HCT116 (cell line): ENCODE measurements at regions not wholly inside any gene's neighbourhood (a gene's known extent, or its start where the extent isn't known, plus 50 kb on each side); places are given as distances from the start of the nearest gene placed in this dataset.

Experiments used
- ATAC-seq: fragments of 200-7000 bp; cut with Tn5 transposase; 2 replicates; pipeline ENCODE4 v1.9.1; 2020; ENCODE audit warnings: mild to moderate bottlenecking, moderate library complexity
- BruUV-seq: library from RNA; stranded (reverse); fragments of 400-500 nt; replicated peaks from 2 replicates; lab custom pipeline; 2021; lab: Mats Ljungman, UMichigan
- CTCF ChIA-PET: fragments of 300-600 bp; sonication (Branson Sonifier 250); formaldehyde crosslinking; loops from one replicate; lab custom pipeline; 2021; ENCODE audit warnings: antibody characterized with exemption; lab: Charles Lee
- POLR2A ChIA-PET: fragments of 300-600, 350-600 bp; sonication (Branson Sonifier 250); formaldehyde crosslinking; loops from one replicate; lab custom pipeline; 2021; ENCODE audit warnings: antibody characterized with exemption; lab: Charles Lee
- RAD21 ChIA-PET, 2 experiments: fragments of 300-600 bp; sonication (Branson Sonifier 250); formaldehyde crosslinking; loops; one replicate each; lab custom pipeline; 2023; ENCODE audit warnings: low total read pairs in 2 of 2; ENCODE audit not compliant: uncharacterized antibody in 2 of 2, unreplicated experiment in 2 of 2, low non-redundant PET in 1 of 2; lab: Charles Lee
- DNase-seq: peaks from one replicate; pipeline ENCODE4 v3.0.0-alpha.2; 2010; ENCODE audit warnings: low read depth, low spot score
- H2AFZ ChIP-seq: fragments of 200-600 bp; shearing (Covaris generic), sonication (generic); 2 replicates; pipeline ENCODE4 v1.6.1; 2017; ENCODE audit warnings: low read depth, mixed run types, mixed read lengths, antibody characterized with exemption, low read length; ENCODE audit not compliant: poor library complexity, severe bottlenecking
- H3K27ac ChIP-seq: 2 replicates; pipeline ENCODE4 v1.5.1; 2012; ENCODE audit warnings: low read depth, low read length
- H3K27me3 ChIP-seq: fragments of 200-600 bp; sonication (generic); 2 replicates; pipeline ENCODE4 v1.6.1; 2016; ENCODE audit warnings: mixed run types, low read length, mixed read lengths; ENCODE audit not compliant: insufficient read depth
- H3K36me3 ChIP-seq, 2 experiments: fragments of 200-500 bp in 1 of 2; fragments of 200-600 bp in 1 of 2; sonication (Bioruptor generic) in 1 of 2; sonication (generic) in 1 of 2; 2 replicates each; pipeline versions ENCODE4 v1.5.1 to v1.6.1; 2014 to 2016; ENCODE audit warnings: low read length in 2 of 2, inconsistent platforms in 1 of 2, mixed read lengths in 1 of 2, mixed run types in 1 of 2; ENCODE audit not compliant: insufficient read depth in 2 of 2, control insufficient read depth in 1 of 2
- H3K4me1 ChIP-seq, 2 experiments: fragments of 200-600 bp in 1 of 2; sonication (generic) in 1 of 2; 2 replicates each; pipeline versions ENCODE4 v1.5.1 to v1.6.1; 2012 to 2017; ENCODE audit warnings: low read length in 2 of 2, inconsistent platforms in 1 of 2, mild to moderate bottlenecking in 1 of 2, mixed read lengths in 1 of 2, mixed run types in 1 of 2, moderate library complexity in 1 of 2; ENCODE audit not compliant: insufficient read depth in 2 of 2, control insufficient read depth in 1 of 2
- H3K4me2 ChIP-seq: fragments of 200-600 bp; sonication (generic); 2 replicates; pipeline ENCODE4 v1.6.1; 2017; ENCODE audit warnings: mixed run types, low read length, mixed read lengths
- H3K4me3 ChIP-seq, 2 experiments: fragments of 200-600 bp in 1 of 2; sonication (generic) in 1 of 2; replicated peaks in 1 of 2; 2 replicates each; pipeline ENCODE4 v1.5.1; 2011 to 2016; ENCODE audit warnings: low read length in 2 of 2, control low read depth in 1 of 2, low read depth in 1 of 2, mild to moderate bottlenecking in 1 of 2, mixed read lengths in 1 of 2, mixed run types in 1 of 2
- H3K79me2 ChIP-seq: fragments of 200-600 bp; sonication (generic); 2 replicates; pipeline ENCODE4 v1.6.1; 2017; ENCODE audit warnings: mild to moderate bottlenecking, mixed run types, low read length, moderate library complexity, mixed read lengths; ENCODE audit not compliant: insufficient read depth
- H3K9ac ChIP-seq: fragments of 200-600 bp; sonication (generic); 2 replicates; pipeline ENCODE4 v1.6.1; 2016; ENCODE audit warnings: low read length, mixed read lengths
- H3K9me2 ChIP-seq: fragments of 200-600 bp; sonication (generic), shearing (Covaris generic); 2 replicates; pipeline ENCODE4 v1.6.1; 2017; ENCODE audit warnings: mixed run types, mild to moderate bottlenecking, moderate library complexity; ENCODE audit not compliant: insufficient read depth
- H3K9me3 ChIP-seq, 2 experiments: fragments of 200-500 bp in 1 of 2; fragments of 200-600 bp in 1 of 2; sonication (Bioruptor generic) in 1 of 2; sonication (generic) in 1 of 2; 2 replicates each; pipeline ENCODE4 v1.6.1; 2014 to 2017; ENCODE audit warnings: low read length in 2 of 2, mixed read lengths in 2 of 2, inconsistent platforms in 1 of 2, low read depth in 1 of 2, mild to moderate bottlenecking in 1 of 2, mixed run types in 1 of 2, moderate library complexity in 1 of 2; ENCODE audit not compliant: control insufficient read depth in 1 of 2, insufficient read depth in 1 of 2
- H4K20me1 ChIP-seq: fragments of 200-600 bp; sonication (generic), shearing (Covaris generic); 2 replicates; pipeline ENCODE4 v1.6.1; 2017; ENCODE audit warnings: mixed run types, mild to moderate bottlenecking, moderate library complexity; ENCODE audit not compliant: insufficient read depth
- ATF3 ChIP-seq: IDR thresholded peaks from 2 replicates; pipeline ENCODE4 v1.6.1; 2012
- EGR1 ChIP-seq: IDR thresholded peaks from 2 replicates; pipeline ENCODE4 v1.6.1; 2012; ENCODE audit warnings: low read depth
- EZH2 ChIP-seq: fragments of 200-600 bp; sonication (generic); IDR thresholded peaks from 2 replicates; pipeline ENCODE4 v1.6.1; 2017; ENCODE audit warnings: antibody characterized with exemption, mixed run types
- REST ChIP-seq: IDR thresholded peaks from 2 replicates; pipeline ENCODE4 v1.6.1; 2012; ENCODE audit warnings: low read depth
- SP1 ChIP-seq: IDR thresholded peaks from 2 replicates; pipeline ENCODE4 v1.6.1; 2012; ENCODE audit warnings: low read depth
- SRF ChIP-seq: IDR thresholded peaks from 2 replicates; pipeline ENCODE4 v1.6.1; 2012; ENCODE audit warnings: low read depth
- YY1 ChIP-seq: IDR thresholded peaks from 2 replicates; pipeline ENCODE4 v1.6.1; 2011; ENCODE audit warnings: low read length, low read depth, moderate library complexity, mild to moderate bottlenecking; ENCODE audit not compliant: insufficient replicate concordance; ENCODE audit errors: extremely low read depth
- ZBTB33 ChIP-seq: IDR thresholded peaks from 2 replicates; pipeline ENCODE4 v1.6.1; 2011; ENCODE audit warnings: mild to moderate bottlenecking, low read length, moderate library complexity; ENCODE audit not compliant: insufficient replicate concordance; ENCODE audit errors: extremely low read depth
- ZFX ChIP-seq: fragments of 450-650 bp; IDR thresholded peaks from 2 replicates; pipeline ENCODE4 v1.6.1; 2017
- intact Hi-C: fragments of 100-400 bp; cut with micrococcal nuclease; formaldehyde crosslinking; loops from 2 replicates; pipeline ENCODE4 v1.10.0; 2022

- ChIA-PET RAD21 (no interaction called here), CTCF (interaction anchor here (1.0 kb wide), 1 partner anchor 13 kb away, joined by 3 read pairs; no protein-coding TSS in a partner anchor), POLR2A (no interaction called here)
- BruUV-seq, result no TSS peak
- Histone ChIP-seq H3K79me2 (no peaks in the 10 kb centered on the region), H3K4me1 (no peaks in the 10 kb centered on the region), H2AFZ (no peak overlapping the region), H3K4me3 (no peak overlapping the region), H4K20me1 (no peaks in the 10 kb centered on the region), H3K4me2 (no peak overlapping the region), H3K27ac (no peak overlapping the region), H3K9me3 (no peaks in the 10 kb centered on the region), H3K36me3 (no peaks in the 10 kb centered on the region), H3K9me2 (no peaks in the 10 kb centered on the region), H3K27me3 (no peaks in the 10 kb centered on the region), H3K9ac (no peak overlapping the region)
- TF ChIP-seq EZH2 (no peak), REST (no peak), SP1 (no peak), YY1 (no peak)
- DNase-seq (no peak), ATAC-seq (no peak)
- intact Hi-C loops, result no loop called here
These were observed 227.6 kb upstream of the FOXN3 start for GRCh38 chr14:89644641-89645040.

GRCh38 chr14:89641495-89642175 lies 224.6 kb upstream of the FOXN3 start:
- H2AFZ ChIP-seq, result no peak overlapping the region
- ChIA-PET POLR2A (no interaction called here), CTCF (no interaction called here)
- no peak for TF ChIP-seq EGR1
- TF ChIP-seq SRF, result no peak
- TF ChIP-seq ZFX, result no peak
- no peak for TF ChIP-seq ATF3
- no peak for TF ChIP-seq ZBTB33
- no peak for TF ChIP-seq REST

More at GRCh38 chr14:89641495-89642175, 224.6 kb upstream of the FOXN3 start:
- Histone ChIP-seq H3K79me2 (no peaks in the 10 kb centered on the region), H3K4me2 (no peak overlapping the region), H3K4me1 (no peaks in the 10 kb centered on the region), H3K36me3 (no peaks in the 10 kb centered on the region), H3K9ac (no peak overlapping the region), H3K4me3 (no peak overlapping the region), H4K20me1 (no peaks in the 10 kb centered on the region), H3K9me3 (no peaks in the 10 kb centered on the region), H3K27me3 (no peaks in the 10 kb centered on the region), H3K27ac (no peak overlapping the region), H3K9me2 (no peaks in the 10 kb centered on the region)
- RAD21 ChIA-PET, result no interaction called here
- ATAC-seq, result no peak
- no peak for DNase-seq
- no TSS peak for BruUV-seq
- intact Hi-C loops, result no loop called here
